ENCODE measurements at regions not wholly inside any gene's neighbourhood (a gene's known extent, or its start where the extent isn't known, plus 50 kb on each side); places are given as distances from the start of the nearest gene placed in this dataset.
"Not testable (repeated sequence)": the region's sequence is repeated elsewhere in the genome, so short reads cannot be mapped to it uniquely, and the experiment has no call there.

DNA sequence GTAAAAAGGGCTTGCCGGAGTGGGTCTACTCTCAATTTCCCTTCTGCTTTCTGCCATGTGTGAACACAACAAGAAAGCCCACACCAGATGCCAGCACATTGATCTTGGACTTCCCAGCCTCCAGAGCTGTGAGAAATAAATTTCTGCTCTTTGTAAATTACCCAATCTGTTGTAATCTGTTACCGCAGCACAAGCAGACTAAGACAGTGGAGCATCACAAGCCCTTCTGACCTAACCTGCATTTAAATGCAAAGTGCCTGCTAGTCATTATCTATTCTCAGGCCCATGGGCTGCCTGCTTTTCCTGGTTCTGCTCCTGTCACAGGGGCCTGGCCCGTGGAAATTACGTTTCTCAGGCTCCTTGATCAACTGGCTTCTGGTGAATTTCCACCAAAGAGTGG lies 199.3 kb upstream of the AUTS2 start:
- DNase-seq, result no peak

DNA sequence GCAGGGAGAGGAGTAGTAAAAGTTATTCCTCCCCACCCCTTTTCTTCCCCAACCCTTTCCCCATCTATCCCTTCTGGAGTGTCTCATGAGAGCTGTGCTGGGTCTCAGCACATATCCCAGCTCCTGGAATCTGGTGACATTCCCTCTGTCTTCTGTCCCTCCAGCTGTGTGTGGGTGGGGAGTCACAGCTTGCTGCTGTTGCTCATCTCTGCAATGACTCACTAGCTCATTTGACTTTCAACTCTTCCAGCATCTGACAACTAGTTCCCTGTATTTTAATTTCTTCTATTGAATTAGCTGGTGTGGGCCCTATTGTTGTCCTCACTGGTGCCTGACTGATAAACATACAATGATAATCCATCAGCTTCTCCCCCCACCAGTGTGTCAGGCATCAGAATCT lies 198.9 kb upstream of the AUTS2 start:
- DNase-seq, result no peak

GRCh38 chr7:69402696-69403095 lies 195.6 kb upstream of the AUTS2 start:
- no peak for DNase-seq

DNA sequence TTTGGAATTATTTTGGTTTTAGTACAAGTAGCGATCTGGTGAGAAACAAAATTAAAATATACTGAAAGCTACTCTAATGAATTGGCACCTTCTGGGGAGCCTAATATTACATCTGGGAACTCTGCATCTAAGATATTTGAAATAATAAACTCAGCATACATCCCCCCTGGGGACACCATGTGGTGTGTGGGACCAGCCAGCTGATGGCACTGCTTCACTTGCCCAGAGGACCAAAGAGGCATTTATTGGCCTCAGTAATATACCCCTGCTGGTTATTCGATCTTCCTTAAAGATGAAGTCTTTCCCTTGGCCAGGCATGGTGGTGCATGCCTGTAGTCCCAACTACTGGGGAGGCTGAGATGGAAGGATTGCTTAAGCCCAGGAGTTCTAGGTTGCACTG lies 195.1 kb upstream of the AUTS2 start:
- DNase-seq, result no peak

DNA sequence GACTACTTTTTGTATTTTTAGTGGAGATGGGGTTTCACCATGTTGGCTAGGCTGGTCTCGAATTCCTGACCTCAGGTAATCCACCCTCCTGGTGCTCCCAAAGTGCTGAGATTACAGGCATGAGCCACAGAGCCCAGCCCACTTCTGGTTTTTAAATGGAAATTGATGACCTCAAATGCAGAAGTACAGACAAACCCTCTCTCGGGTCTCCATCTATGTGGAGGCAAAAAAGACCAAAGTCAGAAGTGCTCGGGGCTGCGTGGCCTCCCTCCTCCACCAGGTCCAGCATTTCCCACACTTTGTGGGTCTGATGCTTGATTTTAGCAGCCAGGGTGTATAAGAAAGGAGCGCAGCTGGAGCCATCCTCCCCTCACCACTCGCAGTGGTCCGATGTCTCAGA lies 187.3 kb upstream of the AUTS2 start:
- DNase-seq, result no peak

- no peak for DNase-seq
These were observed 186.8 kb upstream of the AUTS2 start for GRCh38 chr7:69411466-69411865.

GRCh38 chr7:69412331-69413146 lies 185.7 kb upstream of the AUTS2 start:
- no peak for DNase-seq

DNA sequence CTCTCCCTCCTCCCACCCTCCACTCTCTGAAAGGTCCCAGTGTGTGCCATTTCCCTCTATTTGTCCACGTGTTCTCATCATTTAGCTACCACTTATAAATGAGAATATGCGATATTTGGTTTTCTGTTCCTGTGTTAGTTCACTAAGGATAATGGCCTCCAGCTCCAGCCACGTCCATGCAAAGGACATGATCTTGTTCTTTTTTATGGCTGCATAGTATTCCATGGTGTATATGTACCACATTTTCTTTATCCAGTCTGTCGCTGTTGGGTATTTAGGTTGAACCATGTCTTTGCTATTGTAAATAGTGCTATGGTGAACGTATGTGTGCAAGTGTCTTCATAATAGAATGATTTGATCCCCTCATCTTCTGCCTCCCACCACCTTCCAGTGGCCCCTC lies 183.7 kb upstream of the AUTS2 start:
- DNase-seq, result no peak

- no peak for DNase-seq
These were observed 179.2 kb upstream of the AUTS2 start for GRCh38 chr7:69418869-69419670.

DNA sequence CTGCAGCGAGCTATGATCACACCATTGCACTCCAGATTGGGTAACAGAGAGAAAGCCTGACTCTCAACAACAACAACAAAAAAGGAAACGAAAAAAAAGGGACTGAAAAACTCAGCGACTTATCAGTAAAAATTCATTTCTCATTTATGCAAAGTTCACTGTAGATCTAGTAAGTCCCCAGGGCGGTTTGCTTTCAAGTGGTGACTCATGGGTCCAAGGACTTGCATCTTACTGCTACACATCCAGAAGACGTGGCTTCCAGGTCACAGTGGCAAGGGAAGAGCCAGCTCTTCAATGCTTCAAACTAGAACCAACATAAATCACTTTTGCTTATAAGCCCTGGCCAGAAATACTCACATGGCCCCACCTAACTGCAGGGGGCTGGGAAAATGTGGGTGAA lies 178.3 kb upstream of the AUTS2 start:
- no peak for DNase-seq

- DNase-seq, result no peak
These were observed 175.7 kb upstream of the AUTS2 start for GRCh38 chr7:69422574-69422985.

GRCh38 chr7:69426705-69427104 lies 171.6 kb upstream of the AUTS2 start:
- DNase-seq, result no peak

GRCh38 chr7:69428089-69428488 lies 170.2 kb upstream of the AUTS2 start:
- no peak for DNase-seq

- DNase-seq, result no peak
These were observed 168.3 kb upstream of the AUTS2 start for GRCh38 chr7:69429911-69430383.

GRCh38 chr7:69430384-69431021 lies 167.8 kb upstream of the AUTS2 start:
- no peak for DNase-seq

- no peak for DNase-seq
These were observed 166.6 kb upstream of the AUTS2 start for GRCh38 chr7:69431626-69432025.

DNA sequence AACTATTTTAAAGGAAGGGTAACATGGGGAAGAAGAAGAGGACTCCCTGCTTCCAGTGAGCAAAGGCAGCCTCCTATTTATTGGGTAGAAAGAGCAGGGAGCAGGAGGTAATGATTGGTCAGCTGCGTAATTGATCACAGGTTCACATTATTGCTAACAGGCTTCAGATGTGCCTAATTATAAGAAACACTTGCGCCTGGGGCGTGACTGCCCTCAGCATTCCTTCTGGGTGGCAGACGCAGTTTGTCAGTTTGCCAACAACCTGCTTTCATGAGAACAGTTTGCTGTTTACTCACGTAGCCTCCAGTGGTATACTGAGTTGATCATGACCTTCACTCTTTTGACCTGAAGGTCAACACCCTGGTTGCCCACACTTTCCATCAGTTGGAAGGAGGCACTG lies 166.0 kb upstream of the AUTS2 start:
- DNase-seq, result not testable (repeated sequence)

- DNase-seq, result no peak
These were observed 165.2 kb upstream of the AUTS2 start for GRCh38 chr7:69433081-69433480.

GRCh38 chr7:69434398-69434815 lies 163.9 kb upstream of the AUTS2 start:
- DNase-seq, result no peak

DNA sequence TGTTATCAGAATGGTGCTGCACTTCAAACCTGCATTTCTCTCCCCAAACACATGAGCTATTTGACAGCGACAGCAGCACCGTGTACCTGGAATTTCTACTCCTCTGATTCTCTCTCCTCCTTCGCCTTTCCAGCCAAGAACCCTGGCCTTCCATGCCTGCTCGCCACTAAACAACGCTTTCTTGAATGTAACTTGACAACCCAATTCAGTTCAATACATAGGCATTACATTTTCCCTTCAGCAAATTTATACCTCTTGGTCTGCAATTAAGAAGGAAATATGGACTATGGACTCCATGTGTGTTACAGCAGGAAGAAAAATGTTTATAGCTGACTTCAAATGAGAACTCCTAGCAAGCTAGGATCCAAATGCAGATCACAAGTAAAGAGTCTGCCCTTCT lies 162.6 kb upstream of the AUTS2 start:
- DNase-seq, result no peak

DNA sequence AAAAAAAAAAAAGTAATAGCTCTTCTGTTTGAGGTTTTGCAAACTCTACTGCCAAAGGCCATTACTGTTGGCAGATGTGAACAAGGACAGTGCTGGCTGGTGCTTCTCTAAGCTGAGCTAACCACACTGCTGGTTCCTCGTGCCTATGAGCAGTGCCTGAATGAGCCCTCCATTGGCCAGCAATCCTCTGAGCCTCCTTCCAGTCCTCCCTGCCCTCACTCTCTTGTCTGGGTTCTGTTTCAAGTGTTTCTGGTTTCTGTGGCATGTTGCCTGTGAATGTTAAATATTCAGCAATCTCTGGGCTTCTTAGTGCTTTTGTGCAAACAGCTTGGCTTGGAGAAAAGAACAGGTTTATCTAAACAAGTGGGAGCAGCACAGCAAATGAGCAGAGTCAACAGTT lies 161.3 kb upstream of the AUTS2 start:
- no peak for DNase-seq

DNA sequence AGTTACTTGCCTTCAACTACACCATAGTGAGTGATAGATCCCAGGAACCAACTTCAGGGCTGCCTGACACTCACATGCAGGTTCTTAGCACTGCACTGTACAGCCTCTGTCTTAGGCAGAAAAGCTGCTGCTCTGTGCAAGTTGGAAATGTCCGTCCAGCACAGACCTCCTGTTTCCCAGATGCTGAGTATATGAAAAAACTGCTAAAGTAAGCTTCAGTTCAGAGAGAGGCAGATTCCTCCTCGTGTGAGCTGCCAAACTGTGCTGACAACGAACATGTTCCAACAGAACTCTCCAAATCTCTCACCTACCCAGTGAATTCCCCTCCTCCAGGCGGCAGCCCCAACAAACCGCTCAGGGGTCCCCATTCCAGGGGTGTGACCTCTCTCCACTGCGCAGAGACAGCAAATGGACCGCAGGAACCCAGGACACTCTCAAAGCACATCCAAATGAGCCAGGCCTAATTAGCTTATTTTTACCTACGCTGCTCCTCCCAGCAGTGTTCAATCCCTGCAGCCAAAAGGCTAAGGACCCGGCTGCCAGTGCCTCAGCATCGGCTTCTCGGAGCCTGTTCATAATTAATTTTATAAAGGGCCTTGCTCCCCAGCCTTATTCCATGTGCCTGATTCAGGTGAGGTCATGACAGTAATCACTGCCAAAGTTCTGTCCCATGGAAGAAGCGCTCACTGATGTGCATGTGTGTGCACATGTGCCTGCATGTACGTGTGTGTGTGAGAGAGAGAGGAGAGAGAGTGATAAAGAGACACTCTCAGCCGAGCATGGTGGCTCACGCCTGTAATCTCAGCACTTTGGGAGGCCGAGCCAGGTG lies 159.5 kb upstream of the AUTS2 start:
- DNase-seq, result no peak

All from NCI-H226 (cell line).